Esophagus squamous epithelium (tissue), 5 donors: ENCODE measurements at regions not wholly inside any gene's neighbourhood (a gene's known extent, or its start where the extent isn't known, plus 50 kb on each side); places are given as distances from the start of the nearest gene placed in this dataset.

Source experiments
- DNase-seq: peaks from one replicate; lab custom pipeline; 2025; lab: John Stamatoyannopoulos, UW
- H3K27ac ChIP-seq, 4 donors: fragments of 200-600 bp; sonication (generic); one replicate each; pipeline ENCODE4 v1.5.1; 2016 to 2019; ENCODE audit warnings: mild to moderate bottlenecking in 1 of 4
- H3K27me3 ChIP-seq, 4 donors: fragments of 200-600 bp; sonication (generic); 1 replicate in 3 of 4; 2 replicates in 1 of 4; pipeline versions ENCODE4 v1.5.1 to v1.6.0; 2017 to 2021; ENCODE audit warnings: antibody characterized with exemption in 1 of 4
- H3K36me3 ChIP-seq, 3 donors: fragments of 200-600 bp; sonication (generic); one replicate each; pipeline ENCODE4 v1.5.1; 2016 to 2019
- H3K4me1 ChIP-seq, 3 donors: fragments of 200-600 bp; sonication (generic); one replicate each; pipeline ENCODE4 v1.5.1; 2017 to 2019
- H3K4me3 ChIP-seq, 4 donors: fragments of 200-600 bp; sonication (generic); 1 replicate in 3 of 4; 2 replicates in 1 of 4; pipeline ENCODE4 v1.5.1; 2016 to 2019; ENCODE audit warnings: mild to moderate bottlenecking in 2 of 4, moderate library complexity in 1 of 4
- H3K9me3 ChIP-seq, 3 donors: fragments of 200-600 bp; sonication (generic); one replicate each; pipeline ENCODE4 v1.5.1; 2016 to 2019
- POLR2A ChIP-seq, 4 donors: fragments of 450-650 bp; IDR thresholded peaks; one replicate each; pipeline ENCODE4 v1.6.1; 2017; ENCODE audit warnings: antibody characterized with exemption in 4 of 4, mild to moderate bottlenecking in 4 of 4, moderate library complexity in 3 of 4
- whole genome bisulfite sequencing, 2 donors: methylation state at CpG; one replicate each; pipeline ENCODE4 v1.1.5; 2018; 5-methylcytosine and 5-hydroxymethylcytosine counted together
- intact Hi-C: fragments of 100-400 bp; cut with DNase I; formaldehyde crosslinking; loops from one replicate; pipeline ENCODE4 v1.15.0; 2022
- TF ChIP-seq, protein P1 (sequence below), 6 experiments: fragments of 450-650 bp in 4 of 6; fragments of 200-600 bp in 2 of 6; sonication (generic) in 2 of 6; IDR thresholded peaks; one replicate each; pipeline ENCODE4 v1.5.1; 2016 to 2019; ENCODE audit warnings: antibody characterized with exemption in 6 of 6, mild to moderate bottlenecking in 4 of 6, moderate library complexity in 4 of 6
- donor health status: DM: yes; HTN: yes; CAD: no.

DNA sequence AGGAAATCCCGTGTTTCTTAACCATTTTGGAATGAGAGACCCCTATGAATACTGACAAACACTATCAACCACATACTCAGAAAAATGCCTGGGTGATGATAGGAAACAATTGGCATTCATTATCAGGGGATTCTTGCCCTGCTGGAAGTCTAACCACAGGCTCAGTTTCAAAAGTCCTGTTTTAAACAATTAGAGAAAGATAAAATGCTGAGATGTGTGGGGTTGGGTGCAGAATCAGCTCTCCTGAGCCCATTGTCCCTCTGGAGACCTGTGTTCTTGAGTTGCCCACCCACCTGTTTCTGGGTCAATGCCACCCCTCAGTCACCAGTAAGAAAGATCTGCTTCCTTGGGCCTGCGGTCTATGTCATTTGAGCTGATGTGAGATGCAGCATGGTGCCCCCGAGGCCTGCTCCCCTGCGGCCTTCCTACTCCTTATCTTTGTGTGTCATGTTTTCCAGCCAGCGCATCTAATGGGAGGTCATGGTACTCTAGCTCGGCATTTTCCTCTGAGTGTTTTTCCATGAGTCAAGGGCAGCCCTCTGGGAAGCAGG is 130.3 kb upstream of the PLXNA2 start:
- no peak overlapping the region for H3K4me3 ChIP-seq
- H3K4me1 ChIP-seq = no peaks in the 10 kb centered on the region
- no peaks in the 10 kb centered on the region for H3K9me3 ChIP-seq
- H3K36me3 ChIP-seq = no peaks in the 10 kb centered on the region
- no peak for DNase-seq
- H3K27me3 ChIP-seq = peaks cover 0 to 16% (median 0%) of the 10 kb centered on the region in 4 donors
- 78 to 80% methylated on average over 6 of the region's 6 CpGs for WGBS, 2 donors
- intact Hi-C loops = no loop called here
- TF ChIP-seq, protein P1, sequence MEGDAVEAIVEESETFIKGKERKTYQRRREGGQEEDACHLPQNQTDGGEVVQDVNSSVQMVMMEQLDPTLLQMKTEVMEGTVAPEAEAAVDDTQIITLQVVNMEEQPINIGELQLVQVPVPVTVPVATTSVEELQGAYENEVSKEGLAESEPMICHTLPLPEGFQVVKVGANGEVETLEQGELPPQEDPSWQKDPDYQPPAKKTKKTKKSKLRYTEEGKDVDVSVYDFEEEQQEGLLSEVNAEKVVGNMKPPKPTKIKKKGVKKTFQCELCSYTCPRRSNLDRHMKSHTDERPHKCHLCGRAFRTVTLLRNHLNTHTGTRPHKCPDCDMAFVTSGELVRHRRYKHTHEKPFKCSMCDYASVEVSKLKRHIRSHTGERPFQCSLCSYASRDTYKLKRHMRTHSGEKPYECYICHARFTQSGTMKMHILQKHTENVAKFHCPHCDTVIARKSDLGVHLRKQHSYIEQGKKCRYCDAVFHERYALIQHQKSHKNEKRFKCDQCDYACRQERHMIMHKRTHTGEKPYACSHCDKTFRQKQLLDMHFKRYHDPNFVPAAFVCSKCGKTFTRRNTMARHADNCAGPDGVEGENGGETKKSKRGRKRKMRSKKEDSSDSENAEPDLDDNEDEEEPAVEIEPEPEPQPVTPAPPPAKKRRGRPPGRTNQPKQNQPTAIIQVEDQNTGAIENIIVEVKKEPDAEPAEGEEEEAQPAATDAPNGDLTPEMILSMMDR (IDR thresholded peaks at IDR 0.05) = no peak
- TF ChIP-seq POLR2A (IDR thresholded peaks at IDR 0.05) = no peak
- no peak overlapping the region for H3K27ac ChIP-seq

GRCh38 chr1:208381481-208381880 is 137.3 kb upstream of the PLXNA2 start:
- H3K4me3 ChIP-seq = no peak overlapping the region
- no peaks in the 10 kb centered on the region for H3K27me3 ChIP-seq
- WGBS, 2 donors = 82% methylated on average over 1 of the region's 1 CpG; no CpG with 5 or more reads in 1 of the 2 donors
- TF ChIP-seq, protein P1 (IDR thresholded peaks at IDR 0.05) = no peak
- TF ChIP-seq POLR2A (IDR thresholded peaks at IDR 0.05) = no peak
- H3K36me3 ChIP-seq = no peaks in the 10 kb centered on the region
- H3K27ac ChIP-seq = no peak overlapping the region
- H3K4me1 ChIP-seq = no peaks in the 10 kb centered on the region
- DNase-seq = no peak
- no peaks in the 10 kb centered on the region for H3K9me3 ChIP-seq
- intact Hi-C loops = no loop called here

DNA sequence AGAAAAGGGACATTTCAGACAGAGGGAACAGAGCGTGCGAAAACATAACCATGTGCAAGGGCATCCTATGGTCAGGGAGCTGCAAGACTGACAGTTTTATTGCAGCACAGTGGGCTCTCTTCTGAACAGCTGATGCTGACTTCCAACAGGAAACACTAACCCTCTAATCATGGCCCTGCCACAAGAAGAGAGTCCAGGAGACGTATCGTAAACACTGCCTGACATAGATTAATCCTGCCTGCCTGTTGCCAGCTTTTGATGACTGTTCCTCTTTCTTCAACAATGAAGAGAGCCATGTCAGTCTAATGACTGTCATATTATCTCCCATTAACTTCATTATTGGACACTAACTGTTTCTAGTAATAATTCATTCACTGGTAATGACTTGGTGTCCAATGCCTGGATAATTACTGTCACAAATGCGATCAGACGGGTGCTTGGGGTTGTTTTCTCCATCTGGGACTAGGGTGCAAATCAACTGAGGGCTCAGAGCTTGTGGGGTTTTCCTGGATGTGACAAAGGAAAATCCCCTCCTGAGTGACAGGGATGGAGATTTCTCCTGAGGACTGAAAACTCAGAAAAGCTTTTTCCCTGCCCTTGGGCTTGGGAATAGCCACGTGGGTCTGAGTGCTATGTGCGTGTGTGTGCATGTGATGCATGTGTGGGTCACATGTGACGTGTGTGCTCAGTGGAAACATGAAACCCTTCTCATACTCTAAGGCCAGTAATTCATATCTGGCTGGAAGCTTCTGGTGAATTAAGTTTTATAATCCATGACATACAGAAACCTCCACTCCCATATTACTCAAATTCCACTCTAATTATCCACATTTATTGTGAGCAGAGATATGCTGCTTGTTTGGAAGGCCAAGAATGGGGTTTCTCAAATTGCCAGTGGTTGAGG is 144.0 kb upstream of the PLXNA2 start:
- no peak for TF ChIP-seq POLR2A (IDR thresholded peaks at IDR 0.05)
- TF ChIP-seq, protein P1 (IDR thresholded peaks at IDR 0.05) = no peak
- H3K27me3 ChIP-seq = no peaks in the 10 kb centered on the region
- intact Hi-C loops = no loop called here
- H3K9me3 ChIP-seq = no peaks in the 10 kb centered on the region
- H3K36me3 ChIP-seq = no peaks in the 10 kb centered on the region
- no peak for DNase-seq
- no peak overlapping the region for H3K4me3 ChIP-seq
- H3K4me1 ChIP-seq = no peaks in the 10 kb centered on the region
- H3K27ac ChIP-seq = no peak overlapping the region
- WGBS, 2 donors = 47 to 66% methylated on average over 7 to 9 of the region's 9 CpGs

DNA sequence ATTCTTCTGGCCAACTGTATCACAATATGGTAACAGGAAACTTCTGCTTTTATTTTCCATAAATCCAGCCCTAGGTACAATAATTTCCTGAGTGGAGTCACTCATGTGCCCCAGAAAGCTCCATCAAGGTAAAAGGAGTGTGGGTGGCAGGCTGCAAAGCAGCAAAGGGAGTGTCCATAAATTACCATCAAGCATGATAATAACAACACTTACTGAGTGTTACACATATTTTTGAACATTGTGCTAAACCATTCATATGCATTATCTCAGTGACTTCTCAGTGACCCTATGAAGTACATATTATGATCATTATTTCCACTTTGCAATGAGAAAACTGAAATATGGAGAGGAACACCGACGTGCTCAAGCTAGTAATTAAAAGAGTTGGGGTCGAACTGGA is 149.2 kb upstream of the PLXNA2 start:
- Histone ChIP-seq H3K9me3 (no peaks in the 10 kb centered on the region), H3K27me3 (no peaks in the 10 kb centered on the region), H3K36me3 (no peaks in the 10 kb centered on the region), H3K27ac (no peak overlapping the region), H3K4me3 (no peak overlapping the region), H3K4me1 (no peaks in the 10 kb centered on the region)
- TF ChIP-seq, protein P1 (IDR thresholded peaks at IDR 0.05) = no peak
- no peak for TF ChIP-seq POLR2A (IDR thresholded peaks at IDR 0.05)
- WGBS, 2 donors = 73 to 84% methylated on average over 3 of the region's 3 CpGs
- intact Hi-C loops = no loop called here
- DNase-seq = no peak

- intact Hi-C loops = no loop called here
- no peaks in the 10 kb centered on the region for H3K4me1 ChIP-seq
- no peak overlapping the region for H3K27ac ChIP-seq
- WGBS, 2 donors = 93 to 100% methylated on average over 1 of the region's 1 CpG
- no peak for TF ChIP-seq POLR2A (IDR thresholded peaks at IDR 0.05)
- TF ChIP-seq, protein P1 (IDR thresholded peaks at IDR 0.05) = no peak
- DNase-seq = no peak
- no peak overlapping the region for H3K4me3 ChIP-seq
- no peaks in the 10 kb centered on the region for H3K36me3 ChIP-seq
- H3K27me3 ChIP-seq = no peaks in the 10 kb centered on the region
- no peaks in the 10 kb centered on the region for H3K9me3 ChIP-seq
Observed at GRCh38 chr1:208393826-208394225, 149.6 kb upstream of the PLXNA2 start.
